Endothelial cell of umbilical vein (primary cell): ENCODE measurements at regions not wholly inside any gene's neighbourhood (a gene's known extent, or its start where the extent isn't known, plus 50 kb on each side); places are given as distances from the start of the nearest gene placed in this dataset.

Experiments used
- BruUV-seq: library from RNA; stranded (reverse); fragments of 400-500 nt; replicated peaks from 2 replicates; lab custom pipeline; 2021; lab: Mats Ljungman, UMichigan
- CTCF ChIA-PET: fragments of 300-600, 350-600 bp; sonication (Branson Sonifier 250); formaldehyde crosslinking; loops from one replicate; lab custom pipeline; 2021; ENCODE audit warnings: antibody characterized with exemption, inconsistent platforms; lab: Charles Lee
- POLR2A ChIA-PET: fragments of 300-600, 350-600 bp; sonication (Branson Sonifier 250); formaldehyde crosslinking; loops from one replicate; lab custom pipeline; 2021; ENCODE audit warnings: antibody characterized with exemption, inconsistent platforms; lab: Charles Lee
- DNase-seq: peaks from one replicate; pipeline ENCODE4 v3.0.0-alpha.2; 2011; ENCODE audit warnings: low read depth, low spot score
- FAIRE-seq: peaks from 2 replicates; lab custom pipeline; 2011; peaks lifted over from hg19 to GRCh38; lab: Jason Lieb, UNC
- H2AFZ ChIP-seq: 2 replicates; pipeline ENCODE4 v1.6.0; 2012; ENCODE audit warnings: low read depth, low read length, control low read depth, inconsistent platforms
- H3K27ac ChIP-seq: 2 replicates; pipeline ENCODE4 v1.5.1; 2011; ENCODE audit warnings: low read depth, mild to moderate bottlenecking, control low read depth, low read length, moderate library complexity; ENCODE audit not compliant: insufficient read depth
- H3K27me3 ChIP-seq, 2 experiments: 2 replicates each; pipeline versions ENCODE4 v1.6.0 to v1.6.1; 2011; ENCODE audit warnings: low read length in 2 of 2, mixed read lengths in 1 of 2; ENCODE audit not compliant: control insufficient read depth in 2 of 2, insufficient read depth in 2 of 2
- H3K36me3 ChIP-seq, 2 experiments: 2 replicates in 1 of 2; 3 replicates in 1 of 2; pipeline ENCODE4 v1.5.1; 2011; ENCODE audit warnings: low read length in 2 of 2, mild to moderate bottlenecking in 1 of 2, moderate library complexity in 1 of 2; ENCODE audit not compliant: control insufficient read depth in 2 of 2, insufficient read depth in 2 of 2; ENCODE audit errors: extremely low read depth in 1 of 2
- H3K4me1 ChIP-seq: 3 replicates; pipeline ENCODE4 v1.5.1; 2011; ENCODE audit warnings: mild to moderate bottlenecking, low read length; ENCODE audit not compliant: control insufficient read depth, insufficient read depth; ENCODE audit errors: extremely low read depth
- H3K4me2 ChIP-seq: 2 replicates; pipeline ENCODE4 v1.6.1; 2011; ENCODE audit warnings: low read length, control low read depth, mixed read lengths; ENCODE audit not compliant: insufficient read depth
- H3K4me3 ChIP-seq, 3 experiments: fragments of 200-600 bp in 1 of 3; sonication (generic), shearing (Covaris generic) in 1 of 3; replicated peaks in 1 of 3; 2 replicates each; pipeline ENCODE4 v1.5.1; 2011 to 2016; ENCODE audit warnings: control low read depth in 3 of 3, low read length in 3 of 3, mild to moderate bottlenecking in 2 of 3, inconsistent platforms in 1 of 3, low read depth in 1 of 3, moderate library complexity in 1 of 3; ENCODE audit not compliant: insufficient read depth in 1 of 3
- H3K79me2 ChIP-seq: 2 replicates; pipeline ENCODE4 v1.6.0; 2012; ENCODE audit warnings: low read length, inconsistent platforms; ENCODE audit not compliant: control insufficient read depth, insufficient read depth
- H3K9ac ChIP-seq: replicated peaks from 2 replicates; pipeline ENCODE3; 2011; ENCODE audit warnings: low read length, control low read depth; ENCODE audit not compliant: insufficient read depth; ENCODE audit errors: extremely low read depth
- H3K9me1 ChIP-seq: replicated peaks from 3 replicates; pipeline ENCODE4 v1.6.0; 2011; ENCODE audit warnings: mild to moderate bottlenecking, low read length; ENCODE audit not compliant: control insufficient read depth, insufficient read depth; ENCODE audit errors: extremely low read depth
- H3K9me3 ChIP-seq: replicated peaks from 2 replicates; pipeline ENCODE4 v1.5.1; 2012; ENCODE audit warnings: low read length, inconsistent platforms; ENCODE audit not compliant: control insufficient read depth, insufficient read depth
- H4K20me1 ChIP-seq: replicated peaks from 2 replicates; pipeline ENCODE3; 2011; ENCODE audit warnings: mild to moderate bottlenecking, low read length; ENCODE audit not compliant: control insufficient read depth, insufficient read depth; ENCODE audit errors: extremely low read depth
- EZH2 ChIP-seq: IDR thresholded peaks from 2 replicates; pipeline ENCODE4 v1.6.1; 2012; ENCODE audit warnings: borderline replicate concordance, low read depth, mild to moderate bottlenecking, moderate library complexity, low read length, inconsistent platforms; ENCODE audit not compliant: severe bottlenecking
- FOS ChIP-seq: IDR thresholded peaks from 2 replicates; pipeline ENCODE4 v1.6.1; 2011; ENCODE audit warnings: mild to moderate bottlenecking, low read length, moderate library complexity, borderline replicate concordance; ENCODE audit not compliant: insufficient read depth
- GATA2 ChIP-seq: IDR thresholded peaks from 2 replicates; pipeline ENCODE4 v1.7.0; 2011; ENCODE audit warnings: low read depth, mild to moderate bottlenecking, moderate library complexity, mixed read lengths, low read length; ENCODE audit not compliant: insufficient read length, insufficient read depth
- JUN ChIP-seq: IDR thresholded peaks from 2 replicates; pipeline ENCODE4 v1.6.1; 2011; ENCODE audit warnings: borderline replicate concordance, low read depth; ENCODE audit not compliant: insufficient read length, insufficient read depth
- MYC ChIP-seq: IDR thresholded peaks from one replicate; pipeline ENCODE4 v1.6.1; 2011; ENCODE audit warnings: mild to moderate bottlenecking, low read depth, low read length
- POLR2A ChIP-seq: IDR thresholded peaks from 2 replicates; pipeline ENCODE4 v1.6.1; 2012; ENCODE audit warnings: low read depth, mild to moderate bottlenecking, control low read depth, low read length
- POLR2AphosphoS5 ChIP-seq: IDR thresholded peaks from 2 replicates; pipeline ENCODE4 v1.6.1; 2012; ENCODE audit warnings: low read depth, mild to moderate bottlenecking, control low read depth, low read length, moderate library complexity; ENCODE audit not compliant: insufficient read depth
- dilution Hi-C: fragments of 300-500 bp; cut with MboI; formaldehyde crosslinking; loops from one replicate; pipeline ENCODE4 v1.15.0; 2019; ENCODE audit warnings: low sequenced_read_pairs; ENCODE audit not compliant: extremely low pct_ligation_motif_present
- intact Hi-C: fragments of 100-400 bp; cut with micrococcal nuclease; formaldehyde crosslinking; loops from one replicate; pipeline ENCODE4 v1.10.0; 2022
- TF ChIP-seq, protein P1 (sequence below): IDR thresholded peaks from 2 replicates; pipeline ENCODE4 v1.6.1; 2011; ENCODE audit not compliant: insufficient read depth, insufficient read length
- TF ChIP-seq, protein P2 (sequence below), 2 donors: IDR thresholded peaks; 1 replicate in 1 of 2; 2 replicates in 1 of 2; pipeline ENCODE4 v1.5.1; 2011; ENCODE audit warnings: low read length in 2 of 2, mild to moderate bottlenecking in 2 of 2, moderate library complexity in 2 of 2, control low read depth in 1 of 2, inconsistent platforms in 1 of 2, low read depth in 1 of 2; ENCODE audit not compliant: insufficient read depth in 1 of 2; ENCODE audit errors: extremely low read depth in 1 of 2

DNA sequence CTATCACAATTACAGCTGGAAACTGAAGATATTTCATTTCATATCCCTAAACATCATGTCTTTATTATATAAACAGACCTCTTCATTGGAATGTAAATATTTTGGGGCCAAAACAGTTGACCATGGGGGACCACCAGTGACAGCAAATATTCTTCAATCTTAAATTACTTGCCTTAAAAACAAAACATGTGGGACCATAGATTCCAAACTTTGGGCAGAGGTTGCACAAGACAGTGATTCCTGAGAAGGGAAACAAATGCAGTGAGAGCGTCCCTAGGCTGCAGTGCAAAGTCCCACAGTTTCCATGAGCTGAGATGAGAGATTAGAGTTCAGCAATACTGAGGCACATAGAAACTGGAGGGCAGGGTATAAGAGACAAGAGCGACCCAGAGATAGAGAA, 818.9 kb downstream of the CBLN2 start:
- no peak overlapping the region for H2AFZ ChIP-seq
- H3K36me3 ChIP-seq, result no peaks in the 10 kb centered on the region
- no peaks in the 10 kb centered on the region for H3K27me3 ChIP-seq
- FAIRE-seq (no peak), DNase-seq (no peak)
- H3K9me3 ChIP-seq, result no peaks in the 10 kb centered on the region
- H3K9me1 ChIP-seq, result no peaks in the 10 kb centered on the region
- no peaks in the 10 kb centered on the region for H3K79me2 ChIP-seq
- intact Hi-C loops (no loop called here), dilution Hi-C loops (no loop called here)
- CTCF ChIA-PET, result no interaction called here
- no peak overlapping the region for H3K9ac ChIP-seq
- no peak overlapping the region for H3K4me2 ChIP-seq
- POLR2A ChIA-PET, result no interaction called here
- no peak overlapping the region for H3K4me3 ChIP-seq
- TF ChIP-seq POLR2A, result no peak
- TF ChIP-seq, protein P1, sequence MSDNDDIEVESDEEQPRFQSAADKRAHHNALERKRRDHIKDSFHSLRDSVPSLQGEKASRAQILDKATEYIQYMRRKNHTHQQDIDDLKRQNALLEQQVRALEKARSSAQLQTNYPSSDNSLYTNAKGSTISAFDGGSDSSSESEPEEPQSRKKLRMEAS, result no peak
- TF ChIP-seq, protein P2, sequence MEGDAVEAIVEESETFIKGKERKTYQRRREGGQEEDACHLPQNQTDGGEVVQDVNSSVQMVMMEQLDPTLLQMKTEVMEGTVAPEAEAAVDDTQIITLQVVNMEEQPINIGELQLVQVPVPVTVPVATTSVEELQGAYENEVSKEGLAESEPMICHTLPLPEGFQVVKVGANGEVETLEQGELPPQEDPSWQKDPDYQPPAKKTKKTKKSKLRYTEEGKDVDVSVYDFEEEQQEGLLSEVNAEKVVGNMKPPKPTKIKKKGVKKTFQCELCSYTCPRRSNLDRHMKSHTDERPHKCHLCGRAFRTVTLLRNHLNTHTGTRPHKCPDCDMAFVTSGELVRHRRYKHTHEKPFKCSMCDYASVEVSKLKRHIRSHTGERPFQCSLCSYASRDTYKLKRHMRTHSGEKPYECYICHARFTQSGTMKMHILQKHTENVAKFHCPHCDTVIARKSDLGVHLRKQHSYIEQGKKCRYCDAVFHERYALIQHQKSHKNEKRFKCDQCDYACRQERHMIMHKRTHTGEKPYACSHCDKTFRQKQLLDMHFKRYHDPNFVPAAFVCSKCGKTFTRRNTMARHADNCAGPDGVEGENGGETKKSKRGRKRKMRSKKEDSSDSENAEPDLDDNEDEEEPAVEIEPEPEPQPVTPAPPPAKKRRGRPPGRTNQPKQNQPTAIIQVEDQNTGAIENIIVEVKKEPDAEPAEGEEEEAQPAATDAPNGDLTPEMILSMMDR (IDR thresholded peaks at IDR 0.05; ENCODE audit: extremely low read depth in 1 of 2, insufficient read depth in 1 of 2, low read depth in 1 of 2, low read length in 2 of 2), result no peak
- TF ChIP-seq EZH2, result no peak
- TF ChIP-seq GATA2, result no peak
- TF ChIP-seq JUN, result no peak
- TF ChIP-seq MYC, result no peak
- TF ChIP-seq POLR2AphosphoS5, result no peak
- TF ChIP-seq FOS, result no peak
- no peaks in the 10 kb centered on the region for H3K4me1 ChIP-seq
- no peak overlapping the region for H3K27ac ChIP-seq
- H4K20me1 ChIP-seq, result no peaks in the 10 kb centered on the region
- no TSS peak for BruUV-seq
